WTC11 (cell line): ENCODE measurements at regions not wholly inside any gene's neighbourhood (a gene's known extent, or its start where the extent isn't known, plus 50 kb on each side); places are given as distances from the start of the nearest gene placed in this dataset.

ENCODE experiments used
- FOXK1 ChIP-seq: sonication (generic); formaldehyde crosslinking; IDR thresholded peaks from 2 replicates; pipeline ENCODE4 v1.8.0; 2022; ENCODE audit warnings: mild to moderate bottlenecking, moderate library complexity, missing genetic modification reagents
- GABPB1 ChIP-seq: sonication (generic); formaldehyde crosslinking; IDR thresholded peaks from 2 replicates; pipeline ENCODE4 v1.8.1; 2023; ENCODE audit warnings: mild to moderate bottlenecking, missing genetic modification reagents
- NR2C2 ChIP-seq: sonication (generic); formaldehyde crosslinking; IDR thresholded peaks from 2 replicates; pipeline ENCODE4 v1.8.0; 2022; ENCODE audit warnings: mild to moderate bottlenecking, missing genetic modification reagents
- TF ChIP-seq, protein P1 (sequence below): fragments of 200-600 bp; IDR thresholded peaks from 2 replicates; pipeline ENCODE4 v1.8.0; 2022; ENCODE audit warnings: antibody characterized with exemption
- TF ChIP-seq, protein P2 (sequence below): sonication (generic); formaldehyde crosslinking; IDR thresholded peaks from 2 replicates; pipeline ENCODE4 v1.8.1; 2023; ENCODE audit warnings: mild to moderate bottlenecking, missing genetic modification reagents, borderline replicate concordance

DNA sequence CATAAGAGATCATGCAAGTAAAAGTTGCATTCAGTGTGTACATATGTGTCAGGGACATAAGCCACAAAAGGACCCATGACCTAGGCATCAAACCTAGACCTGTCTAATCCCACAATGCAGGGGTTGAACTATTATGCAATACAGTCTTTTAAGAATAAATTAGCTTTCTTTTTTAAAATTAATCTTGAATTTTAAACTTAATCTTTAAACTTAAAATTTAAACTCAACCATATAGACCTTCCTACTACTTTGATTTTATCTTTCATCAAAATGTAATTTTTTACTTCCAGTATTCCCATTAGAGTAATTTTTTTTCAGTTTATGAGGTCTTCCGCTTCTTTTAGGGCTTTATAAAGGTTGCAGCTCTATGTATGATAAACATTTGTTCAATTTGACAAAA is 702.9 kb downstream of the SUCLG1 start:
- TF ChIP-seq, protein P1, sequence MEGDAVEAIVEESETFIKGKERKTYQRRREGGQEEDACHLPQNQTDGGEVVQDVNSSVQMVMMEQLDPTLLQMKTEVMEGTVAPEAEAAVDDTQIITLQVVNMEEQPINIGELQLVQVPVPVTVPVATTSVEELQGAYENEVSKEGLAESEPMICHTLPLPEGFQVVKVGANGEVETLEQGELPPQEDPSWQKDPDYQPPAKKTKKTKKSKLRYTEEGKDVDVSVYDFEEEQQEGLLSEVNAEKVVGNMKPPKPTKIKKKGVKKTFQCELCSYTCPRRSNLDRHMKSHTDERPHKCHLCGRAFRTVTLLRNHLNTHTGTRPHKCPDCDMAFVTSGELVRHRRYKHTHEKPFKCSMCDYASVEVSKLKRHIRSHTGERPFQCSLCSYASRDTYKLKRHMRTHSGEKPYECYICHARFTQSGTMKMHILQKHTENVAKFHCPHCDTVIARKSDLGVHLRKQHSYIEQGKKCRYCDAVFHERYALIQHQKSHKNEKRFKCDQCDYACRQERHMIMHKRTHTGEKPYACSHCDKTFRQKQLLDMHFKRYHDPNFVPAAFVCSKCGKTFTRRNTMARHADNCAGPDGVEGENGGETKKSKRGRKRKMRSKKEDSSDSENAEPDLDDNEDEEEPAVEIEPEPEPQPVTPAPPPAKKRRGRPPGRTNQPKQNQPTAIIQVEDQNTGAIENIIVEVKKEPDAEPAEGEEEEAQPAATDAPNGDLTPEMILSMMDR = no peak
- TF ChIP-seq FOXK1 (CRISPR knock-in tag) = no peak
- TF ChIP-seq, protein P2, sequence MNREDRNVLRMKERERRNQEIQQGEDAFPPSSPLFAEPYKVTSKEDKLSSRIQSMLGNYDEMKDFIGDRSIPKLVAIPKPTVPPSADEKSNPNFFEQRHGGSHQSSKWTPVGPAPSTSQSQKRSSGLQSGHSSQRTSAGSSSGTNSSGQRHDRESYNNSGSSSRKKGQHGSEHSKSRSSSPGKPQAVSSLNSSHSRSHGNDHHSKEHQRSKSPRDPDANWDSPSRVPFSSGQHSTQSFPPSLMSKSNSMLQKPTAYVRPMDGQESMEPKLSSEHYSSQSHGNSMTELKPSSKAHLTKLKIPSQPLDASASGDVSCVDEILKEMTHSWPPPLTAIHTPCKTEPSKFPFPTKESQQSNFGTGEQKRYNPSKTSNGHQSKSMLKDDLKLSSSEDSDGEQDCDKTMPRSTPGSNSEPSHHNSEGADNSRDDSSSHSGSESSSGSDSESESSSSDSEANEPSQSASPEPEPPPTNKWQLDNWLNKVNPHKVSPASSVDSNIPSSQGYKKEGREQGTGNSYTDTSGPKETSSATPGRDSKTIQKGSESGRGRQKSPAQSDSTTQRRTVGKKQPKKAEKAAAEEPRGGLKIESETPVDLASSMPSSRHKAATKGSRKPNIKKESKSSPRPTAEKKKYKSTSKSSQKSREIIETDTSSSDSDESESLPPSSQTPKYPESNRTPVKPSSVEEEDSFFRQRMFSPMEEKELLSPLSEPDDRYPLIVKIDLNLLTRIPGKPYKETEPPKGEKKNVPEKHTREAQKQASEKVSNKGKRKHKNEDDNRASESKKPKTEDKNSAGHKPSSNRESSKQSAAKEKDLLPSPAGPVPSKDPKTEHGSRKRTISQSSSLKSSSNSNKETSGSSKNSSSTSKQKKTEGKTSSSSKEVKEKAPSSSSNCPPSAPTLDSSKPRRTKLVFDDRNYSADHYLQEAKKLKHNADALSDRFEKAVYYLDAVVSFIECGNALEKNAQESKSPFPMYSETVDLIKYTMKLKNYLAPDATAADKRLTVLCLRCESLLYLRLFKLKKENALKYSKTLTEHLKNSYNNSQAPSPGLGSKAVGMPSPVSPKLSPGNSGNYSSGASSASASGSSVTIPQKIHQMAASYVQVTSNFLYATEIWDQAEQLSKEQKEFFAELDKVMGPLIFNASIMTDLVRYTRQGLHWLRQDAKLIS (CRISPR knock-in tag) = no peak
- TF ChIP-seq GABPB1 (CRISPR knock-in tag) = no peak
- TF ChIP-seq NR2C2 (CRISPR knock-in tag) = no peak
